ENCODE measurements at regions not wholly inside any gene's neighbourhood (a gene's known extent, or its start where the extent isn't known, plus 50 kb on each side); places are given as distances from the start of the nearest gene placed in this dataset.

- TF ChIP-seq PBX2 (CRISPR knock-in tag; IDR thresholded peaks at IDR 0.05; ENCODE audit: low read depth) = no peak
- TF ChIP-seq PBX2 (tag; conservative IDR thresholded peaks at IDR 0.05; ENCODE audit: low read depth) = no peak
- TF ChIP-seq FOSL1 (tag; conservative IDR thresholded peaks at IDR 0.05) = no peak
- TF ChIP-seq THRAP3 (IDR thresholded peaks at IDR 0.05; ENCODE audit: borderline replicate concordance) = no peak
- TF ChIP-seq EGR1 (conservative IDR thresholded peaks at IDR 0.05) = no peak
- no peak for TF ChIP-seq PYGO2 (tag; IDR thresholded peaks at IDR 0.05)
- TF ChIP-seq TOE1 (IDR thresholded peaks at IDR 0.05; ENCODE audit: borderline replicate concordance) = no peak
- no peak for TF ChIP-seq TOE1 (CRISPR knock-in tag; IDR thresholded peaks at IDR 0.05; ENCODE audit: borderline replicate concordance, low read depth)
- no peak for TF ChIP-seq ZNF175 (CRISPR knock-in tag; IDR thresholded peaks at IDR 0.05; ENCODE audit: low read depth)
- TF ChIP-seq ZNF696 (CRISPR knock-in tag; conservative IDR thresholded peaks at IDR 0.05) = no peak
These were observed 199.9 kb upstream of the SMC2 start for GRCh38 chr9:103894184-103894583.
